Superior temporal gyrus (tissue), 1 donor: ENCODE measurements at regions not wholly inside any gene's neighbourhood (a gene's known extent, or its start where the extent isn't known, plus 50 kb on each side); places are given as distances from the start of the nearest gene placed in this dataset.

Source experiments
- DNase-seq: peaks from one replicate; pipeline ENCODE4 v3.0.0-alpha.2; 2016; ENCODE audit errors: extremely low spot score

DNA sequence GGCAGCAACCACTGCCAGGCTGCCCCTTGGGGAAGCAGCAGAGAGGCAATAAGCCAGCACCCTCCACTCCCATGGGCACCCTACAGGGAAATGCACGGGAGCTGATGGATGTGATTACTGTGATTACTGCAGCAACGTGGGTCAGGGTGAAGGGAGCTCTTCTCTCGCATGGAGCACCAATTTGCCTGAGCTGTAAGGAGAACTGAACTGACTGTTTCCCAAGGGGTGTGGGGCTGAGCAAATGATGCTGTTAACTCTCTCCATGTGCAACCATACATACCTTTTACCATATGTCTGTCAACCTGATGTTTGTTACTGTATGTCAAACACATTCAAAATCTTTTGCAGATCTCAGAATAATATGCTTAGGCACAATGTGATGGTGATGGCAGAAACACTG, 680.6 kb downstream of the SQOR start:
- DNase-seq, result no peak

DNA sequence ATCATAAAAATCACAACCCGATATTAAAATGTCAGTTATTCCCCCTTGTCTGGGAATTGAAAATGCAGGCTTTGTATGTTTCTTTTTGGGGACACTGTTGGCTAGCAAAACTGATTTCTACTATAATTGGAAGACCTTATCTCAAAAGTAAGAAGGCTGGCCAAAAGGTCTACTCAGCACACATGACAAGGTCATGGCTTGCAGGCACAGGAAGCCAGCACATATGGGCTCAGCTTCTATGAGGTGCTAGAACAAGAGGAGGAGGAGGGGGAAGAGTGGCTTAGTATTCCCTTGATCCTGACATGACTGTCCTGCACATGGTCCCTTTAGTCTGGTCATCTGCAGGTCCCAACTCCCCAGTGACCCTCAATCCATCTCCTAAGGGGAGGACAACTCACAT, 681.2 kb downstream of the SQOR start:
- no peak for DNase-seq

DNA sequence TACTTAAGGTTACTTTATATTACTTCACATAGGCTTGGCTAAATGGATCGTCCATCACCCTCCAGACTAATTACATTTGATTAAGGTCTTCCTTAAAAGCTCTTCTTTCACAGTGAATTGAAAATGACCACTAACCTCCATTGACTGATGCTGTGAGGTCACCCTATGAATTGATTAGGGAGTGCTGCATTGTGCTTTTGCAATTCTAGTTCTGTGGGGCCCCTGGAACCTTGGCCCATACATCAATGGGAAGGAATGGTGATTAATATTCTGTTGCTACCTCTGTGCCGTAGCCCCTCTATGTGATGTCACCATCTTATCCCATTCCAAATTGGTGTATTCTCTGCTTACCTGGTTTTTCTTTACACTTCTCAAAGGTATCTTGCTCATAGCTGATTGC, 682.2 kb downstream of the SQOR start:
- no peak for DNase-seq

DNA sequence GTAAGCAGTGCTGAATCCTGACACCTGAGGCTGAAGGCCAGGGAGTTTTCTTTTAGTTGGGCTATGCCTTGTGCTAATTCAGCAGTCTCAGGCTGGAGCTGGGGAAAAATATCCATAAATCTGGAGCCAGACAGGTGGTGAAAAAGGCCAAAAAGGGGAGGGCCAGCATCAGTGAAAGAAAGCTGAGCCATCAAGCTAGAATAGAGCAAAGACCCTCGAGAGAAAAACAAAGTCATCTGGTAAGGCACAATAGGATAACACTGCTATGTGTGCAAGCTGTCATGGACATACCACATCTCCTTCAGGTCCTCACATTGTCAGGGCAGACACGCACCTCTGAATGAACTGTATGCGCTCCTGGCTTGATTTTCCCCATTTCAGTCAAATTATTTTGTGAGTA, 687.9 kb downstream of the SQOR start:
- no peak for DNase-seq

DNA sequence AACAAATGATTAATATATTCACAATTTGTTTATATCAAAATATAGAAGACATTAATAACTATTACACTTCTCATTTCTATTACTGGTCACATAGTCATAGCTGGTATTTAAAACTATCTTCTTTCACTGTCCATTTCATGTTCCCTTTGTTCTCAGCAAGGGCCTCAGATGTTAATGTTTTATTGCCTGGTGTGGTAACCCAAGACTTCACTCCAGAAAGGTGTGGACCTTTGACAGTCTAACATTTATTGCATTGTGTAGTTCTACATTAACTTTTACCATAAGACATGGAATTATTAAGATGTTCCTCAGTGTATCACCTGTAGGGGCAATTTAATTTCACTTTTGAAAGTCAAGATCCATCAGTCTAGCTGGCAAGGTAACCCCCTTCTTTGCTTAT, 691.3 kb downstream of the SQOR start:
- DNase-seq, result no peak

DNA sequence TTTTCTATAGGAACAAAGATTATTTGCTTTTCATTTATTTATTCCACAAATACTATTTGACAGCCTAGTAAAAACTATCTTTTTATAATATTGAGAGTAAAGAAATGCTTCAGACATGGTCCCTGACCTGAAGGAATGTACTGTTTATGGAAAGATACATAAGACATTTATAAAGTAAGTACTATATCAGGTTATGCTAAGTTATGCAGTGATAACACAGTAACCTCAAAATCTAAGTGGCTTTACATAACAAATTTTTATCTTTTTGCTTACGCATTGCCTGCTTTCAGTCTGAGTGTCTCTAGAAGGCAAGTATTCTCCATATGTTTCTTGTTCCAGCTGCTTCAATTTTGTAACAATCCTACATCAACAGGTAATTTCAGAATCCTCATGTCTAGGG, 694.0 kb downstream of the SQOR start:
- no peak for DNase-seq

DNA sequence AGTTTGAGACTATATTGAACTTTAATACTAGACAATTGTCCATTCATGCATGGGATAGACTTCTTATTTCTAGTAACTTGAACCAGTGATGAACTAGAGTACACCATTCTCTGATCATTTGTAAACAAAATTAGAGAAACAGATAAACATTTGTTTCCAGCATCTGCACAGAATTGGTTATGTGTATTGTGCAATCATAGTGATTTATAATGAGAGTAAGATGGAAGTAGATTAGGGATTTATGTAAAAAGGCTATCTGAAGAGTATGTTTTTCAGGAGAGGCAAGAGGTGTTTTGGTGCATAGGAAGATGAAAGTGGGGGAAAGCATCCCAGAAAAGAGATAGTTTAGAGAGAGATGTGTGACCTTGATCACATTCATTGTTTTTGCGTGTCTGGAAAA, 695.0 kb downstream of the SQOR start:
- no peak for DNase-seq

DNA sequence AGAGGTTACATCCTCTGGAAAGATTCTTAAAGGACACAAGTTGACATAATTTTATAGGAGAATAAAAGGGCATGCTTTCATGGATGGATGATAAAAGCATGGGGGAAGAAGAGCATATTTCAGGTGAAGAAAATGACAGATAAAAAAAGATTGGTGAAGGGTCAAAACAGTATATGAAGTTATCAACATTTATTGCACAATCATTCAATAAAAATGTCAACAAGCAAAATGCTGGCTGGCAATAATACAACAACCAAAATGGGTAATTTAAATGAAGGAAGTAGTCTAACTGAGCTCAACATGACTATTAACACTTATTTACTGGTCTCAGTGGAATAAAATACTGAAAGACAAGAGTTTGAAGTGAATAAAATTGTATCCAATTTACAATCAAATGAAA, 696.7 kb downstream of the SQOR start:
- no peak for DNase-seq

DNA sequence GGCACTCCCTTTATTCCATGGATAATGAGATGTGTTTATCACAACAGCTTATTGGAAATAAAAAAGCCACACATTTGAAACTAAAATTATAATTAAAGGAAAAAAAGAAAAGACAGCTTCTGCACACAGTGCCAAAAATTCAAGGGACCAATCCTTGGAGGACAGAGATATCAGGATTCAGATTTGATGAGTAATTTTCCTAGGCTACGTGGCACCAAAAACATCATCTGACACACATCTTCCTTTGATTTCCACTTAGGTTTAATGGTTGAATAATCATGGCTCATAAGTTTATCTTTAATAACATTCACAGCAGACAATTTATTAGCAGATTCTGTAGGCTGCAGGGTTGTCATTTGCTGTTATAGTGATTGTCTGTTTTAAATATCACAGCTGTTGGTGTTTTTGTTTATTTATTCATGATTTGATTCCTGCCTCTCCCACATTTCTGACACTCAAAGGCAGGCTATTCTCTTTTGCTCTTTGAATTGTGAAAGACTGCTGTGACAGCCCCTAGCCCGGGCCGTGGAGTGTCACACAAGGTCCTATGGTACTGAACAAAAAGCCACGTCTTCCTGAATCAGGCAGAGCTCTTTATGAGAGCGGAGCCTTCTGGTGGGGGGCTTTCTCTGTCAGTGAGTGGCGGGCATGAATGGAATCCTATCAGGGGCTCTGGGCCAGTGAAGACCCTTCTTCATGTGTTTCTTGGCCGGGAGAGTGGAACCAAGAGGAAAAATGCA, 708.5 kb downstream of the SQOR start:
- no peak for DNase-seq

DNA sequence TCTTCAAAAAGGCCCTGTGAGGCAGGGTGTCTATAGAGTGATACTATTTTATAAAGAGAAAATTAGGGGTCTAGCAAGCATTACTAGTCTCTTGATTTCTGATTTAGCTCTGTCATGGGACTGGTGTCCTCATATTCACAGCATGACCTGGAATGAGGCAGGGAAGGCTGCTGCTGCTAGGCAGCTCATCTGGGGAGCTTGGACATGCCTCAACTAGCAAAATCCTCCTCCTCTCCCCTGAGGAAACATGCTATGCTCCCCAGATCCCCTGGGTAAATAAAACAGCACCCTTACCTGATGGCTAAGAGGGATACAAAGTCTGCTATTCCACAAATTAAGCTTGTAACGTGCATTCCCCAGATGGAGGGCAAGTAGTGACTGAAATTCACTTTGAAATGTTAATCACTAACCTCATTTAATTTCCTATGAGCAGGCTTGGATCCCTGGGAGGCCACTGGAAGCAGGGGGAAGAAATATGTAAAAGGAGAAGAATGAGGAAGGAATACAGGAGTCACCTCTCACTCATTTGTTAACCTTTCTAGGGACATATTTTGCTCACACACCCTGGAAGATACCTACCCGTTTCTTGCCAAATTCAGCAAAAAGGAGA, 709.4 kb downstream of the SQOR start:
- DNase-seq, result no peak

DNA sequence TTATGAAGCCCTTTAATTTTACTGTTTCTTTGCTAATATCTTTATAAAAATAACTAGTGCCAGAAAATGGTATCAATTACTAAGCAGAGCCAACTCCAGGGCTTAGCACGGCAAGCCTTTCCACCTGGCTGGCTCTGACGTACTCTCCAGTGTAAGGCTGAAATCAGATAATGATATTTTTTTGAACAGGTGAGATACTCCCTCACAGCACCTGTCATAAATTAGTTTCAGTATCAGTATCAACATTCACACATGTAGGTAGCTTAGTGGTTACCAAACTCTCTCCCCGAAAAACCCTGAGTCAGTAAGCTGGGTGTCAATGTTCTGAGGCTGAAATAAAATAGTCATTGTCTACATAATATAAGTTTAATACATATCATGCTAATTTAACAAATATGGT, 710.1 kb downstream of the SQOR start:
- no peak for DNase-seq

DNA sequence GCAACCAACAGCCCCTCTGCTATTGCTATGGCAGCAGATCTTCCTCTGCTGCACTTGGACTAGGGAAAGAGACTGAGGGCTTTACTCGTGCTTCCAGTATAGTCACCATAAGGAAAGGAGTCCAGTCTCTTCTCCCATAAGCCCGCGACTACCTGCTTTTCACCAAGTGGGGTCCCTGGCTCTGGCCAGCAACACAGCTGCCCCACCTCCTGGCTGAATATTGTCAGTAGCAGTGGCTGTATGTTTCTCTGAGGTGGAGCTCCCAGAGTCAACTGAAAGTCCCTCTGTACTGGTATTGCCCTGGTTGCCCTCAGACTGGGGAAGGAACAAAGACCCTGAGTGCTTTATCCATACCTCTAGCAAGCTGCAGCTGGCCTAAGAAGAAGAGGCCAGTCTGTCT, 719.6 kb downstream of the SQOR start:
- DNase-seq, result no peak

DNA sequence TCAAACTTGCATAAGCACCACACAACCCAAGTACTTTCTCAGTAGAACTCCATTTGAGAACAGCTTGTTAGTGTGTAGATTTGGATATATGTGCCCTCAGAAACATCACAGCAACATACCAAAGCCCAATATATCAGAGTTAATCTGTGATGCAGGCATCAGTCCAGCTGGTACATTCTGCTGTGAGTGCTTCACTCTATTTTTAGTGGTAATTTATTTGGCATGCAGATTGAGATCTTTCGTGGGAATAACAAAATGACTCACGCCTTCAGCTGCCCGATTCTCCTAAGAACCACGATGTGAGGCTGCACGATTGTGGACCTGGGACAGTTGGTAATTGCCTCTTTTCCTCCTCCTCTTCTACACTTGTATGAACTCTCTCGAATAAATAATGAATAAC, 730.7 kb downstream of the SQOR start:
- DNase-seq, result peak; percentile 82

DNA sequence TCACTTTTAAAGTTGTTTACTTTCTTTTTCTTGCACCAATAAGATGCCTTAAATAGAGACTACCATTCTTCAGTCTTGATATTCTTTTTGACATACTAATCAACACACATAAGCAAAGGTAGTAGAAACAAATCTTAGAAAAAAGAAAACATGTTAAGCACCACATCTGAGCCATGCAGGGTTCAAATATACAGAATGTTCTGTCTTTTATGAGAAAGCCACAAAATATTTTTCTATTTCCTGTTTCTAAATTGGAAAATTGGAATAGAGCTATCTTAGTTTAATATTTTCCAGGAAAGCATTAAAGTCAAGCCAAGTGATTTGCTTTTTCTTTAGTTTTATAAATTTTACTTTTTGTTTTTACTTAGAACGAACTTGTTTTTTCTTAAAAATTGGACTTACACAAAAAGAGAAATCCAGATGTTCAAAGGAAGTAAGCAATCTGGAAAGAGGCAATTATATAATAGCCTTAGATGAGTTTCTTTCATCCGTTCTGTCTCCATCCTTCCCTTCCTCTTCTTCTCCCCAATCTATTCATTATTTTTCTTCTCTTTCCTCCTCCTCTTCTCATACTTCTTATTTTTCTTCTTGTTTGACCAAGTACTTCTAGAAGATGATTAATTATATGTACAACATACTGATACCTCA, 731.7 kb downstream of the SQOR start:
- DNase-seq, result no peak

DNA sequence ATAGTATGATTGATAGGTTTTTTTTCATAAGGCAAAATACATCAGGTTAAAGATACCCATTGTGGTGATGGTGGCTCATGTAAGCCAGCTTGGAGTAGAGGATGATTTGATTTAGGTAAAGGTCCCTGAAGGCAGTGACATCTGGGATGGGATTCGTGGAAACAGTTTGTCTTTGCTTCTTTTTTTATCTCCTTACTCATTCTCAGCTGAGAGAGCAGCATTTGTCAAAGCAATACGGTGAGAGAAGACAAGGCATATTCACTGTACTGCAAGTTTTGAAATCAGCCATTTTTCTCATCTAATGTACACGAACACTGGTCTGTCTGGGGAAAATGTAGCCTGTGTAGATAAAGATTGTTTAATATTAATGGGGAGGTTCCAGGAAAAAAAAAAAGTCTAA, 749.1 kb downstream of the SQOR start:
- DNase-seq, result no peak

DNA sequence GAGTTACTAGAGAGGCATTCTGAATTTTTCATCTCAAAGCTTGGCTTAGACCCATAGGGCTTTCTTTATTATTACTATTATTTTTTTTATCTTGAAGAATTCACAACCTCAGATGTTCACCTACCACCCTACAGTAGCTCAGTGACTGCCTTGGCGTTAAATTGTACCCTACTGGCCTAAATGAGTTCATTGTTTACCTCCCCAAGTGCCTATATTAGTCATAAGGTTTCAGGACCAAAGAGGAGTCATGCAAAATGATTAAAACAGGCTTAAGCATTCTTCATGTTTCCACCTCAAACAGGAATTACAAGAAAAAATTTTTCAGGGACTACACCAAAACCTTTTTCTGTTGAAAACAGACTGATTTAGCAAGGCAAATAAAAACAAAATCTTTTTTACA, 751.5 kb downstream of the SQOR start:
- no peak for DNase-seq

DNA sequence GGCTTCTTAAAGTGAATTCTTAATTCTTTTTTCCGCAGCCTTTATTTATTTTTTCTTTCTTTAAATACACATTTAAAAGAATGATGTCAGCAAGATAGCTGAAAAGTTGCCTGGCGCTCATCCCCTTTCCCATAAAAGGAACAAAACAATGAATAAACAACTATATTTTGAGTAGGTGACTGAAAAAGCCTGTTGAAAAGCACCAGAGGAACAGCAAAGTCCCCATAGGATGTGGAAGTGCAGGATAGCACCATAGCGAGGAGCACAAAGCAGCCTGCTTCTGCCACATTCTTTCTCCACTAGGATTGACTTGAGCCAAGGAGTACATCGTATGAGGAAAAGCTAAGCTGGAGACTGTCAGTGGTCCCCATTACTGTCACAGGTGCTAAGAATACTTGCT, 754.9 kb downstream of the SQOR start:
- no peak for DNase-seq

DNA sequence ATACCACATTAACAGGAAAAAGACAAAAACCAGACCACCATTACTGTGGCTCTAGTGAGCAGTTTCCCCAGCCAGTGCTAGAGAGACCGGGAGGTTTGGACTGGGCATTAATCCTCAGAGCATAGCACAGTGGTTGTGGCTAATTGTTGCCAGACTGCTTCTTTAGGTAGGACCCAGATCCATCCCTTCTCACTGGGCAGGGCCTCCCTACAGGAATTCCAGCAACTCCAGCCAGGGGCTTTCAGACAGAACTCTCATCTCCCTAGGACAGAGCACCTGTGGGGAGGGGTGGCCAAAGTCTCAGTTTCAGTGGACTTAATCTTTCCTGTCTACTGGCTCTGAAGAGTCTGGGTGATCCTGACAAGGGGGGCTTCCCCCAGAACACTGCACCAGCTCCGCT, 759.6 kb downstream of the SQOR start:
- no peak for DNase-seq

DNA sequence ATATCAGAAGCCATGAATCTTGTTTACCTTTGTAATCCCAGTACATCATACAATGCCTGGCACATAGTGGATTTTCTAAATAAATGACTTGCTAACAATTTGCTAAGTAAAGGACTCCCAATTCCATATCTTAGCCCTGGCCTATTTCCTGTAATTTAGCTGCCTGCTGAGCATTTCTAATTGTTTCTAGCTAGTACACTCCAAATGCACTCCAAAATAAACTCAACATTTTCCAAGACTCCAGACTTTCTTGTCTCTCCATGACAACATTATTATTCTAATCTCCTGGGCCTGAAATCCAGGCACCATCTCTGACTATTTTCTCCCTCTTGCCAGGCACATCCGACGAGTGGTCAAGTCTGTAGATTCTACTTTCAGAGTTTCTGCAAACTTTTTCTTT, 773.5 kb downstream of the SQOR start:
- no peak for DNase-seq

DNA sequence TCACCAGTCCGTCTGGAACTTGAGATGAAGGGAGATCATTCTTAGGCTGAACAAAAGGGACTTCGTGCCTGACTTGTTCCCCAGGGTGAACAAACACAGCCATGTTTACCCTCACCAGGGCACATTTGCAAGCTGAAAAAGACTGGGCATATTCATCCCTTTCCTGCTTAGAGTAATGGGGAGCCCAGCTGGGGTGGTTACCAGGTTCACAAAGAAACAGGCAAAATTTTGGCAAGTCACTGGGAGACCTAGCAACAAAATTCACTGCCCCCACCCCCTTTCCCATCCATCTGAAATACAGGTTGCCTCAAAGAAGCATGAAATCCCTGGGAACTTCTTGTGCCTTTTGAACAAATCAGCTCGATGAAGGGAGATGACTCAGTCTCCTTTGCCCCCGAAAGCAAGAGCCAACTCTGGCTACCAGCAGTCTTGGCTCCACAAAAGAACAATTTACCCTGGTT, 775.0 kb downstream of the SQOR start:
- DNase-seq, result no peak

DNA sequence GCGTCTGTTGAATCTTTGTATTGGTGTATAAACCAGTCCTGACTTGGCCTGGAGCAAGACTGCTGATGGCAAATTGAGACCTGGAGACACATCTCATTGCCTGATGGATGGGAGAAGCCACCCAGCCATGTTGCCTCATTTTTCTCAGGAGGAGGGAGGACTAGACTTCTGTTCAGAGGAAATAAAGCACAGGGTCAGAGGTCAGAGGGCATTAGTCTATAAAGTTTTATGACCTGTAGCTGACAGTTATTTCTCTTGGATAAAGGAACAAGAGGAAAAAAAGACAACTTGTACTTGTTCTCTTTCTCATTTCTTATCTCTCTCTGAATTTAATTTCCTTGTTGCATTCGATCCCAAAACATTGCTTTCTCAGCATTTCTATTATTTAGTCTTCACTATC, 775.9 kb downstream of the SQOR start:
- no peak for DNase-seq

DNA sequence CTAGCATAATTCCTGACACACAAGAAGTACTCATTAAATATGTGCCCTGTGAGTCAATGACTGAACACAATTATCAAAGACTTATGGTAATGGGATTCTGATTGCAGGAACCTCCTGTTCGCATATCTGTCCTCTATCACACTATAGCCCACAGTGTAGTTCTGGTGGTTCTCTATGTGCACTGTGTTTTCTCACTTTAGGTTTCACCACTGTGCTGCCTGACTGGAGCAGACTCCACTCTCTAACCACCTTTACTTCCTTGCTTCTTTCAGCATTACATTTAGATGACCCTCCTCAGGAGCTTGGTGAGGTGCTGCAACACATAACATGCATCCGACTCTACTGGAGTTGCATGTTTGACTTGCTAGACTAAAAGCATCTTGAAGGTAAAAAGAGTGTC, 777.1 kb downstream of the SQOR start:
- DNase-seq, result no peak

DNA sequence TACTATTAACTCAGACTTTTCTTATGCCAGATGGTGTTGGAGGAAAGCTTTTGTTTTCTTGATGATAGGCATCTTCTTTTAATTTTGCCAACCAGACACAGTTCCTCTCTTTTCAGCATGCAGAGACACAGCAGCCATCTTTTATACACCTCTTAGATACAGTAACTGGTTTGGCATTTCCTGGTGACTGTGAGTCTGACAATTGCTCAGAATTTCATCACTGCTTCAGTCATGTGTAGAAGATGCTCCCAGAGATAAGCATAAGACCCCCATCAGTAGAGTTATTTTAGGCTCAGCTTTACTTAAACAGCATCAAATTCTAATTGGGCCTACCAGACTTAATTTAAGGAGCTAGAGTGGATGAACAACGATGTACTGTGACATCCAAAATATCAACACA, 779.0 kb downstream of the SQOR start:
- DNase-seq, result no peak
